ENCODE measurements at regions not wholly inside any gene's neighbourhood (a gene's known extent, or its start where the extent isn't known, plus 50 kb on each side); places are given as distances from the start of the nearest gene placed in this dataset.

GRCh38 chr1:14057640-14058039 is 357.7 kb downstream of the PRDM2 start:
- FAIRE-seq (no peak), DNase-seq (no peak)
- TF ChIP-seq, protein P1, sequence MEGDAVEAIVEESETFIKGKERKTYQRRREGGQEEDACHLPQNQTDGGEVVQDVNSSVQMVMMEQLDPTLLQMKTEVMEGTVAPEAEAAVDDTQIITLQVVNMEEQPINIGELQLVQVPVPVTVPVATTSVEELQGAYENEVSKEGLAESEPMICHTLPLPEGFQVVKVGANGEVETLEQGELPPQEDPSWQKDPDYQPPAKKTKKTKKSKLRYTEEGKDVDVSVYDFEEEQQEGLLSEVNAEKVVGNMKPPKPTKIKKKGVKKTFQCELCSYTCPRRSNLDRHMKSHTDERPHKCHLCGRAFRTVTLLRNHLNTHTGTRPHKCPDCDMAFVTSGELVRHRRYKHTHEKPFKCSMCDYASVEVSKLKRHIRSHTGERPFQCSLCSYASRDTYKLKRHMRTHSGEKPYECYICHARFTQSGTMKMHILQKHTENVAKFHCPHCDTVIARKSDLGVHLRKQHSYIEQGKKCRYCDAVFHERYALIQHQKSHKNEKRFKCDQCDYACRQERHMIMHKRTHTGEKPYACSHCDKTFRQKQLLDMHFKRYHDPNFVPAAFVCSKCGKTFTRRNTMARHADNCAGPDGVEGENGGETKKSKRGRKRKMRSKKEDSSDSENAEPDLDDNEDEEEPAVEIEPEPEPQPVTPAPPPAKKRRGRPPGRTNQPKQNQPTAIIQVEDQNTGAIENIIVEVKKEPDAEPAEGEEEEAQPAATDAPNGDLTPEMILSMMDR (IDR thresholded peaks at IDR 0.05; ENCODE audit: borderline replicate concordance, extremely low read depth, insufficient read depth): no peak
- no peaks in the 10 kb centered on the region for H3K36me3 ChIP-seq (ENCODE audit: control insufficient read depth in 2 of 3, insufficient read depth in 3 of 3, low read length in 3 of 3)
- H3K9ac ChIP-seq (ENCODE audit: low read length in 3 of 3): no peak overlapping the region
- intact Hi-C loops (cut with DNase I): no loop called here
- no peak overlapping the region for H3K4me3 ChIP-seq (ENCODE audit: low read length in 3 of 3)
- H3K27ac ChIP-seq (ENCODE audit: low read depth in 2 of 2, low read length in 2 of 2): no peak overlapping the region
- H3K9me3 ChIP-seq (ENCODE audit: control insufficient read depth in 2 of 3, insufficient read depth in 1 of 3, low read length in 3 of 3): no peaks in the 10 kb centered on the region
- H3K4me1 ChIP-seq (ENCODE audit: control insufficient read depth in 2 of 3, insufficient read depth in 2 of 3, low read depth in 1 of 3, low read length in 3 of 3): no peaks in the 10 kb centered on the region
- H3K27me3 ChIP-seq (ENCODE audit: control insufficient read depth, insufficient read depth, low read length): no peaks in the 10 kb centered on the region

- FAIRE-seq (no peak), DNase-seq (no peak)
- TF ChIP-seq, protein P1 (IDR thresholded peaks at IDR 0.05; ENCODE audit: borderline replicate concordance, extremely low read depth, insufficient read depth): no peak
- Histone ChIP-seq H3K4me3 (ENCODE audit: low read length in 3 of 3) (no peak overlapping the region), H3K4me1 (ENCODE audit: control insufficient read depth in 2 of 3, insufficient read depth in 2 of 3, low read depth in 1 of 3, low read length in 3 of 3) (no peaks in the 10 kb centered on the region), H3K27ac (ENCODE audit: low read depth in 2 of 2, low read length in 2 of 2) (no peak overlapping the region), H3K27me3 (ENCODE audit: control insufficient read depth, insufficient read depth, low read length) (no peaks in the 10 kb centered on the region), H3K36me3 (ENCODE audit: control insufficient read depth in 2 of 3, insufficient read depth in 3 of 3, low read length in 3 of 3) (no peaks in the 10 kb centered on the region), H3K9me3 (ENCODE audit: control insufficient read depth in 2 of 3, insufficient read depth in 1 of 3, low read length in 3 of 3) (no peaks in the 10 kb centered on the region), H3K9ac (ENCODE audit: low read length in 3 of 3) (no peak overlapping the region)
- intact Hi-C loops (cut with DNase I): no loop called here
Observed at GRCh38 chr1:14061204-14061603, 361.2 kb downstream of the PRDM2 start.

- no peaks in the 10 kb centered on the region for H3K36me3 ChIP-seq (ENCODE audit: control insufficient read depth in 2 of 3, insufficient read depth in 3 of 3, low read length in 3 of 3)
- no peaks in the 10 kb centered on the region for H3K27me3 ChIP-seq (ENCODE audit: control insufficient read depth, insufficient read depth, low read length)
- DNase-seq: no peak
- H3K4me1 ChIP-seq (ENCODE audit: control insufficient read depth in 2 of 3, insufficient read depth in 2 of 3, low read depth in 1 of 3, low read length in 3 of 3): no peaks in the 10 kb centered on the region
- H3K4me3 ChIP-seq (ENCODE audit: low read length in 3 of 3): no peak overlapping the region
- intact Hi-C loops (cut with DNase I): no loop called here
- no peaks in the 10 kb centered on the region for H3K9me3 ChIP-seq (ENCODE audit: control insufficient read depth in 2 of 3, insufficient read depth in 1 of 3, low read length in 3 of 3)
- FAIRE-seq: no peak
- TF ChIP-seq, protein P1 (IDR thresholded peaks at IDR 0.05; ENCODE audit: borderline replicate concordance, extremely low read depth, insufficient read depth): no peak
- H3K27ac ChIP-seq (ENCODE audit: low read depth in 2 of 2, low read length in 2 of 2): no peak overlapping the region
- H3K9ac ChIP-seq (ENCODE audit: low read length in 3 of 3): no peak overlapping the region
Observed at GRCh38 chr1:14061722-14062121, 361.7 kb downstream of the PRDM2 start.

DNA sequence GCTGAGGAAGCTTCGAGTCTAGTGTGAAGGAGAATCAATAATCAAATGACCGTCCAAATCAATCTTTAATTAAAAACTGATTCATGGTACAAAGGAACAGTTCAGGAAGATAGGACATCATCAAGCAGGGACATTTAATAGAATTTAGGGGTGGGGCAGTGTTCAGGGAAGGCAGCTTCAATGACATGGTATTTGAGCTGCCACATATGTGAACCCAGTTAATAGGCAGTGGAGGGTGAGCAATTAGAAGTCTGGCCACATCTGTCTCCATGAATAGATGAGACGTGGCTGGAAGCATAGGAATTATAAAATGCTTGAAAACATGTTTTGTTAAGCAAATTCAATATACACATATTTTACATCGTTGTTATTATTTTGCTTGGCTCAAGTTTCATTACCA is 362.7 kb downstream of the PRDM2 start:
- H3K4me3 ChIP-seq (ENCODE audit: low read length in 3 of 3): no peak overlapping the region
- no peak overlapping the region for H3K27ac ChIP-seq (ENCODE audit: low read depth in 2 of 2, low read length in 2 of 2)
- TF ChIP-seq, protein P1 (IDR thresholded peaks at IDR 0.05; ENCODE audit: borderline replicate concordance, extremely low read depth, insufficient read depth): no peak
- H3K36me3 ChIP-seq (ENCODE audit: control insufficient read depth in 2 of 3, insufficient read depth in 3 of 3, low read length in 3 of 3): no peaks in the 10 kb centered on the region
- intact Hi-C loops (cut with DNase I): no loop called here
- no peaks in the 10 kb centered on the region for H3K9me3 ChIP-seq (ENCODE audit: control insufficient read depth in 2 of 3, insufficient read depth in 1 of 3, low read length in 3 of 3)
- no peaks in the 10 kb centered on the region for H3K27me3 ChIP-seq (ENCODE audit: control insufficient read depth, insufficient read depth, low read length)
- DNase-seq: no peak
- H3K9ac ChIP-seq (ENCODE audit: low read length in 3 of 3): no peak overlapping the region
- FAIRE-seq: no peak
- no peaks in the 10 kb centered on the region for H3K4me1 ChIP-seq (ENCODE audit: control insufficient read depth in 2 of 3, insufficient read depth in 2 of 3, low read depth in 1 of 3, low read length in 3 of 3)
